ENCODE measurements at regions not wholly inside any gene's neighbourhood (a gene's known extent, or its start where the extent isn't known, plus 50 kb on each side); places are given as distances from the start of the nearest gene placed in this dataset.

- no peak for TF ChIP-seq CTCF (IDR thresholded peaks at IDR 0.05)
- TF ChIP-seq EZH2 (IDR thresholded peaks at IDR 0.05), result no peak
Observed at GRCh38 chr7:26466007-26466406, 174.3 kb downstream of the SNX10 start.

All from neural progenitor cell (in vitro differentiated cells).